ENCODE measurements at regions not wholly inside any gene's neighbourhood (a gene's known extent, or its start where the extent isn't known, plus 50 kb on each side); places are given as distances from the start of the nearest gene placed in this dataset.
"Not testable (repeated sequence)": the region's sequence is repeated elsewhere in the genome, so short reads cannot be mapped to it uniquely, and the experiment has no call there.

- no peak for DNase-seq (ENCODE audit: low read depth, low spot score)
Observed at GRCh38 chr5:179410291-179411160, 65.3 kb upstream of the ADAMTS2 start.

GRCh38 chr5:179409806-179410205 lies 64.5 kb upstream of the ADAMTS2 start:
- no peak for DNase-seq (ENCODE audit: low read depth, low spot score)

- DNase-seq (ENCODE audit: low read depth, low spot score), result no peak
Observed at GRCh38 chr5:179408611-179409010, 63.4 kb upstream of the ADAMTS2 start.

GRCh38 chr5:179407191-179408175 lies 62.2 kb upstream of the ADAMTS2 start:
- no peak for DNase-seq (ENCODE audit: low read depth, low spot score)

- no peak for DNase-seq (ENCODE audit: low read depth, low spot score)
Observed at GRCh38 chr5:179406031-179406961, 61.0 kb upstream of the ADAMTS2 start.

GRCh38 chr5:179405426-179406030 lies 60.3 kb upstream of the ADAMTS2 start:
- DNase-seq (ENCODE audit: low read depth, low spot score), result no peak

GRCh38 chr5:179405054-179405416 lies 59.8 kb upstream of the ADAMTS2 start:
- DNase-seq (ENCODE audit: low read depth, low spot score), result no peak

- DNase-seq (ENCODE audit: low read depth, low spot score), result no peak
Observed at GRCh38 chr5:179404321-179405053, 59.2 kb upstream of the ADAMTS2 start.

- DNase-seq (ENCODE audit: low read depth, low spot score), result no peak
Observed at GRCh38 chr5:179403426-179404147, 58.3 kb upstream of the ADAMTS2 start.

- DNase-seq (ENCODE audit: low read depth, low spot score), result not testable (repeated sequence)
Observed at GRCh38 chr5:179400435-179400834, 55.2 kb upstream of the ADAMTS2 start.

GRCh38 chr5:179400020-179400419 lies 54.8 kb upstream of the ADAMTS2 start:
- DNase-seq (ENCODE audit: low read depth, low spot score), result no peak

GRCh38 chr5:179399327-179399726 lies 54.1 kb upstream of the ADAMTS2 start:
- not testable (repeated sequence) for DNase-seq (ENCODE audit: low read depth, low spot score)

GRCh38 chr5:179397516-179397915 lies 52.3 kb upstream of the ADAMTS2 start:
- DNase-seq (ENCODE audit: low read depth, low spot score), result no peak
